ENCODE measurements at regions not wholly inside any gene's neighbourhood (a gene's known extent, or its start where the extent isn't known, plus 50 kb on each side); places are given as distances from the start of the nearest gene placed in this dataset.

DNA sequence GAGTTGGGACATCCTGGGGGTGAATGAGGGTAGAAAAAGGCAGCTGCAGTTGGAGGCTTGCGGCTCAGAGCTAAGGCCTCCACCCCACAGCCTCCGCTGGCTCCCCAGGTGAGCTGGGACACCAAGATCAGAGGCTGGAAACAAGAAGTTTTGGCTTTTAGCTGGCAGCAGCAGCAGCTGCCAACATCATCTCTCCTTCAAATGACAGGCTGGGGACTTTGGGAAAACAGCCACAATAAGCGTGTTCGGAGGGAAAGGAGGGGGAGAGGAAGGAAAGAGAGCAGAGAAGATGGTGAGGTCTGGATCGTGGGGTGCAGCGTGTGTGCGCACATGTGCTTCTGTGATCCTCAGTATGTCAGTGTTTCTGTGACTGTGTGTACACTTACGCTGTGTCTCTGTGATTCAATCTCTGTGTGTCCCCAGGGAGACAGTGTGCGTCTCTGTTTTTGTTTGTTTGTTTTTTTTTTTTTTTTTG is 62.0 kb upstream of the RASD2 start:
- WGBS, 2 donors = 69 to 76% methylated on average over 9 of the region's 9 CpGs
- no peak for ATAC-seq (ENCODE audit: insufficient read depth, low FRiP score)
- Histone ChIP-seq H3K36me3 (ENCODE audit: control insufficient read depth in 4 of 4, insufficient read depth in 4 of 4, low read length in 4 of 4) (no peaks in the 10 kb centered on the region), H3K27ac (ENCODE audit: low read depth in 1 of 2, low read length in 1 of 2) (no peak overlapping the region), H3K27me3 (ENCODE audit: control insufficient read depth in 3 of 3, insufficient read depth in 3 of 3, low read length in 2 of 3) (no peaks in the 10 kb centered on the region), H3K9me3 (ENCODE audit: control insufficient read depth in 4 of 4, insufficient read depth in 3 of 4, low read length in 3 of 4) (no peaks in the 10 kb centered on the region), H3K4me3 (no peak overlapping the region), H3K9ac (ENCODE audit: insufficient read depth in 1 of 2, low read length in 2 of 2) (no peak overlapping the region), H3K4me1 (ENCODE audit: control insufficient read depth in 5 of 5, insufficient read depth in 5 of 5, low read length in 5 of 5) (peaks cover 0 to 37% (median 21%) of the 10 kb centered on the region in 5 donors)
- DNase-seq = peak in 2 of 3 donors; percentile 58 to 73
- TF ChIP-seq CTCF (IDR thresholded peaks at IDR 0.05; ENCODE audit: control extremely low read depth, extremely low read depth) = no peak

- 87 to 93% methylated on average over 9 of the region's 9 CpGs for WGBS, 2 donors
These were observed 61.3 kb upstream of the RASD2 start for GRCh38 chr22:35479359-35479758.

GRCh38 chr22:35479985-35480550 is 60.6 kb upstream of the RASD2 start:
- Histone ChIP-seq H3K9ac (ENCODE audit: insufficient read depth in 1 of 2, low read length in 2 of 2) (peak overlapping the region in 1 of 2 donors; percentile 10), H3K27ac (ENCODE audit: low read depth in 1 of 2, low read length in 1 of 2) (peak overlapping the region in 1 of 2 donors; percentile 34), H3K4me1 (ENCODE audit: control insufficient read depth in 5 of 5, insufficient read depth in 5 of 5, low read length in 5 of 5) (peaks cover 0 to 38% (median 24%) of the 10 kb centered on the region in 5 donors), H3K36me3 (ENCODE audit: control insufficient read depth in 4 of 4, insufficient read depth in 4 of 4, low read length in 4 of 4) (no peaks in the 10 kb centered on the region), H3K27me3 (ENCODE audit: control insufficient read depth in 3 of 3, insufficient read depth in 3 of 3, low read length in 2 of 3) (no peaks in the 10 kb centered on the region), H3K4me3 (no peak overlapping the region), H3K9me3 (ENCODE audit: control insufficient read depth in 4 of 4, insufficient read depth in 3 of 4, low read length in 3 of 4) (peaks cover 0 to 2% (median 0%) of the 10 kb centered on the region in 4 donors)
- no peak for ATAC-seq (ENCODE audit: insufficient read depth, low FRiP score)
- DNase-seq = peak in 2 of 3 donors; percentile 31 to 56
- 57 to 63% methylated on average over 12 to 13 of the region's 13 CpGs for WGBS, 2 donors
- no peak for TF ChIP-seq CTCF (IDR thresholded peaks at IDR 0.05; ENCODE audit: control extremely low read depth, extremely low read depth)

More at GRCh38 chr22:35479359-35479758, 61.3 kb upstream of the RASD2 start:
- no peak overlapping the region for H3K27ac ChIP-seq (ENCODE audit: low read depth in 1 of 2, low read length in 1 of 2)
- H3K4me3 ChIP-seq = no peak overlapping the region
- no peak overlapping the region for H3K9ac ChIP-seq (ENCODE audit: insufficient read depth in 1 of 2, low read length in 2 of 2)
- peaks cover 0 to 2% (median 0%) of the 10 kb centered on the region in 4 donors for H3K9me3 ChIP-seq (ENCODE audit: control insufficient read depth in 4 of 4, insufficient read depth in 3 of 4, low read length in 3 of 4)
- TF ChIP-seq CTCF (IDR thresholded peaks at IDR 0.05; ENCODE audit: control extremely low read depth, extremely low read depth) = no peak
- H3K36me3 ChIP-seq (ENCODE audit: control insufficient read depth in 4 of 4, insufficient read depth in 4 of 4, low read length in 4 of 4) = no peaks in the 10 kb centered on the region
- H3K27me3 ChIP-seq (ENCODE audit: control insufficient read depth in 3 of 3, insufficient read depth in 3 of 3, low read length in 2 of 3) = no peaks in the 10 kb centered on the region
- DNase-seq = no peak
- no peak for ATAC-seq (ENCODE audit: insufficient read depth, low FRiP score)
- H3K4me1 ChIP-seq (ENCODE audit: control insufficient read depth in 5 of 5, insufficient read depth in 5 of 5, low read length in 5 of 5) = peaks cover 0 to 37% (median 21%) of the 10 kb centered on the region in 5 donors

Data from lung (tissue), 11 donors.